ENCODE measurements at regions not wholly inside any gene's neighbourhood (a gene's known extent, or its start where the extent isn't known, plus 50 kb on each side); places are given as distances from the start of the nearest gene placed in this dataset.

DNA sequence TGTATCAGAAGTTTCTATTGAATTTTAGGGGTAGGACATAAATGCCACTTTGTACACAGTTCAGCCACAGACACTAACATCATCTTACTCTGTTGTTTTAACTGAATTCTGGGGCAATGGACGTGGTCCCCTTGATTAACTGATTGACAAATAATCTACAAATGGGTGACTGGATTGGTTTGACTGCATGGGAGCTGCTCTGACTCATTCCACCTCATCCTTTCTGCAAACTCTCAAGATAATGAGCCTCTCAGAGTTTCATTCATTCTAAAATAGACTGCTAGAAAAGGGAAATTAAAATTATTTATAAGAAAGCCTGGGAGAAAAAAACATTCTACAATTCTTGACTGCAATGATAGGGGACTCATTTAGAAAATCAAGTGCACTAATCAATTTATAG lies 570.4 kb upstream of the SEL1L start:
- FAIRE-seq = no peak
- Histone ChIP-seq H3K4me2 (no peak overlapping the region), H3K27ac (no peak overlapping the region), H3K4me1 (no peaks in the 10 kb centered on the region), H3K9me3 (no peaks in the 10 kb centered on the region), H3K4me3 (no peak overlapping the region)
- TF ChIP-seq RNF2 (IDR thresholded peaks at IDR 0.05; ENCODE audit: borderline replicate concordance, low read depth) = no peak
- TF ChIP-seq KDM1A (IDR thresholded peaks at IDR 0.05; ENCODE audit: low read depth) = no peak
- TF ChIP-seq POLR2AphosphoS2 (conservative IDR thresholded peaks at IDR 0.05; ENCODE audit: low read length) = no peak
- TF ChIP-seq HEYL (CRISPR knock-in tag; IDR thresholded peaks at IDR 0.05) = no peak
- no peak for TF ChIP-seq RCOR1 (IDR thresholded peaks at IDR 0.05; ENCODE audit: low read depth, low read length)
- TF ChIP-seq SMC3 (IDR thresholded peaks at IDR 0.05) = no peak
- no peak for TF ChIP-seq BHLHE40 (IDR thresholded peaks at IDR 0.05; ENCODE audit: low read depth, low read length)
- TF ChIP-seq CBX8 (IDR thresholded peaks at IDR 0.05) = no peak
- TF ChIP-seq TP53 (CRISPR knock-in tag; IDR thresholded peaks at IDR 0.05) = no peak
- TF ChIP-seq, protein P1, sequence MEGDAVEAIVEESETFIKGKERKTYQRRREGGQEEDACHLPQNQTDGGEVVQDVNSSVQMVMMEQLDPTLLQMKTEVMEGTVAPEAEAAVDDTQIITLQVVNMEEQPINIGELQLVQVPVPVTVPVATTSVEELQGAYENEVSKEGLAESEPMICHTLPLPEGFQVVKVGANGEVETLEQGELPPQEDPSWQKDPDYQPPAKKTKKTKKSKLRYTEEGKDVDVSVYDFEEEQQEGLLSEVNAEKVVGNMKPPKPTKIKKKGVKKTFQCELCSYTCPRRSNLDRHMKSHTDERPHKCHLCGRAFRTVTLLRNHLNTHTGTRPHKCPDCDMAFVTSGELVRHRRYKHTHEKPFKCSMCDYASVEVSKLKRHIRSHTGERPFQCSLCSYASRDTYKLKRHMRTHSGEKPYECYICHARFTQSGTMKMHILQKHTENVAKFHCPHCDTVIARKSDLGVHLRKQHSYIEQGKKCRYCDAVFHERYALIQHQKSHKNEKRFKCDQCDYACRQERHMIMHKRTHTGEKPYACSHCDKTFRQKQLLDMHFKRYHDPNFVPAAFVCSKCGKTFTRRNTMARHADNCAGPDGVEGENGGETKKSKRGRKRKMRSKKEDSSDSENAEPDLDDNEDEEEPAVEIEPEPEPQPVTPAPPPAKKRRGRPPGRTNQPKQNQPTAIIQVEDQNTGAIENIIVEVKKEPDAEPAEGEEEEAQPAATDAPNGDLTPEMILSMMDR (IDR thresholded peaks at IDR 0.05) = no peak
- TF ChIP-seq CEBPB (IDR thresholded peaks at IDR 0.05) = no peak
- no peak for TF ChIP-seq ELK1 (IDR thresholded peaks at IDR 0.05; ENCODE audit: low read depth, low read length)
- no peak for TF ChIP-seq MAFK (IDR thresholded peaks at IDR 0.05; ENCODE audit: partially characterized antibody)
- TF ChIP-seq TFCP2L1 (CRISPR knock-in tag; IDR thresholded peaks at IDR 0.05) = no peak
- TF ChIP-seq RFX5 (IDR thresholded peaks at IDR 0.05) = no peak
- TF ChIP-seq, protein P2, sequence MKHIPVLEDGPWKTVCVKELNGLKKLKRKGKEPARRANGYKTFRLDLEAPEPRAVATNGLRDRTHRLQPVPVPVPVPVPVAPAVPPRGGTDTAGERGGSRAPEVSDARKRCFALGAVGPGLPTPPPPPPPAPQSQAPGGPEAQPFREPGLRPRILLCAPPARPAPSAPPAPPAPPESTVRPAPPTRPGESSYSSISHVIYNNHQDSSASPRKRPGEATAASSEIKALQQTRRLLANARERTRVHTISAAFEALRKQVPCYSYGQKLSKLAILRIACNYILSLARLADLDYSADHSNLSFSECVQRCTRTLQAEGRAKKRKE (CRISPR knock-in tag; IDR thresholded peaks at IDR 0.05; ENCODE audit: low read depth) = no peak
- no peak for ATAC-seq
- ChIA-PET POLR2A (no interaction called here), CTCF (interaction anchor here (1.4 kb wide), 1 partner anchor 13 kb away, joined by 3 read pairs; no protein-coding TSS in a partner anchor)
- WGBS (ENCODE audit: missing lambda C conversion rate) = 0% methylated on average over 1 of the region's 1 CpG
- DNase-seq (ENCODE audit: low read depth in 1 of 2, low spot score in 1 of 2) = no peak

DNA sequence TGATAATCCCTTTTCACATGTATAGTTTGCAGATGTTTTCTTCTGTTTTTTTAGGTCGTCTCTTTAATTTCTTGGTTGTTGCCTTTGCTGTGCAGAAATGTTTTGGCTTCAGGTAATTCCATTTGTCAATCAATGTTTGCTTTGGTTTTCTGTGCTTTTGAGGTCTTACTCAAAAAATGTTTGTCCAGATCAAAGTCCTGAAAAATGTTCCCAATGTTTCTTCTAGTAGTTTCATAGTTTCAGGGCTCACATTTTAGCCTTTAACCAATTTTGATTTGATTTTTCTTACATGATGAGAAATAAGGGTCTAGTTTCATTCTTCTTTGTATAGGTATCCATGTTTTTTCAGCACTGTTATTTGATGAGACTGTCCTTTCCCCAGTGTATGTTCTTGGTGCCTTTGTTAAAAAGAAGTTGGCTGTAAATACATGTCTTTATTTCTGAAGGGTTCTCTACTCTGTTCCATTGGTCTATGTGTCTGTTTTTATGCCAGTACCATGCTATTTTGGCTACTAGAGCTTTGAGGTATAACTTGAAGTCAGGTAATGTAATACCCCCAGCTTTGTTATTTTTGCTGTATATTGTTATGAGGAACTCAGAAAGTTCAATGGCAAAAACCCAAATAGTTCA lies 578.7 kb upstream of the SEL1L start:
- Histone ChIP-seq H3K27ac (no peak overlapping the region), H3K4me3 (no peak overlapping the region), H3K4me1 (no peaks in the 10 kb centered on the region), H3K4me2 (no peak overlapping the region), H3K9me3 (no peaks in the 10 kb centered on the region; the same call in 2 of the 3 replicates)
- 0% methylated on average over 1 of the region's 1 CpG for WGBS (ENCODE audit: missing lambda C conversion rate)
- DNase-seq (ENCODE audit: low read depth in 1 of 2, low spot score in 1 of 2) (no peak), FAIRE-seq (no peak), ATAC-seq (no peak)
- no peak for TF ChIP-seq GATA3 (IDR thresholded peaks at IDR 0.05; ENCODE audit: borderline replicate concordance)
- TF ChIP-seq RFX5 (IDR thresholded peaks at IDR 0.05) = no peak
- no peak for TF ChIP-seq TP53 (CRISPR knock-in tag; IDR thresholded peaks at IDR 0.05)
- POLR2A ChIA-PET = no interaction called here
- CTCF ChIA-PET = no interaction called here

DNA sequence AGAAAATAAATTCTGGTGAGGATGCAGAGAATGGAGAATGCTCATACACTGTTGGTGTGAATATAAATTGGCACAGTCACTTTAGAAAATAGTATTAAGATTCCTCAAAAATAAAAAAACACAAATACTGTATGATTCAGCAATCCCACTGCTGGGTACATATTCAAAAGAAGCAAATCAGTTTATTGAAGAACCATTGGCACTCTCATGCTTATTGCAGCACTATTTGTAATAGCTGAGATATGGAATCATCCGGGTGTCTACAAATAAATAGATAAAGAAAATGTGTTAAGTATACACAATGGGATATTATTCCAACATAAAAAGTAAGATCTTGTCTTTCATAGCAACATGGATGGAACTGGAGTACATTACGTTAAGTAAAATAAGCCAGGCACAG lies 579.4 kb upstream of the SEL1L start:
- no peak for FAIRE-seq
- CTCF ChIA-PET = no interaction called here

More for the DNA sequence above, 579.4 kb upstream of the SEL1L start:
- no peak overlapping the region for H3K27ac ChIP-seq
- DNase-seq (ENCODE audit: low read depth in 1 of 2, low spot score in 1 of 2) (no peak), ATAC-seq (no peak)
- H3K9me3 ChIP-seq = no peaks in the 10 kb centered on the region; the same call in 2 of the 3 replicates
- TF ChIP-seq, protein P2 (CRISPR knock-in tag; IDR thresholded peaks at IDR 0.05; ENCODE audit: low read depth) = no peak
- TF ChIP-seq USF2 (IDR thresholded peaks at IDR 0.05) (no peak), SREBF2 (IDR thresholded peaks at IDR 0.05) (no peak), MAFK (IDR thresholded peaks at IDR 0.05; ENCODE audit: partially characterized antibody) (no peak), CHD4 (IDR thresholded peaks at IDR 0.05; ENCODE audit: borderline replicate concordance) (no peak), ESRRA (IDR thresholded peaks at IDR 0.05; ENCODE audit: borderline replicate concordance, low read length) (no peak), CBX2 (IDR thresholded peaks at IDR 0.05; ENCODE audit: borderline replicate concordance, low read depth) (no peak)
- TF ChIP-seq, protein P3, sequence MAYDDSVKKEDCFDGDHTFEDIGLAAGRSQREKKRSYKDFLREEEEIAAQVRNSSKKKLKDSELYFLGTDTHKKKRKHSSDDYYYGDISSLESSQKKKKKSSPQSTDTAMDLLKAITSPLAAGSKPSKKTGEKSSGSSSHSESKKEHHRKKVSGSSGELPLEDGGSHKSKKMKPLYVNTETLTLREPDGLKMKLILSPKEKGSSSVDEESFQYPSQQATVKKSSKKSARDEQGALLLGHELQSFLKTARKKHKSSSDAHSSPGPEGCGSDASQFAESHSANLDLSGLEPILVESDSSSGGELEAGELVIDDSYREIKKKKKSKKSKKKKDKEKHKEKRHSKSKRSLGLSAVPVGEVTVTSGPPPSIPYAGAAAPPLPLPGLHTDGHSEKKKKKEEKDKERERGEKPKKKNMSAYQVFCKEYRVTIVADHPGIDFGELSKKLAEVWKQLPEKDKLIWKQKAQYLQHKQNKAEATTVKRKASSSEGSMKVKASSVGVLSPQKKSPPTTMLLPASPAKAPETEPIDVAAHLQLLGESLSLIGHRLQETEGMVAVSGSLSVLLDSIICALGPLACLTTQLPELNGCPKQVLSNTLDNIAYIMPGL (CRISPR knock-in tag; IDR thresholded peaks at IDR 0.05; ENCODE audit: borderline replicate concordance) = no peak
- TF ChIP-seq, protein P1 (IDR thresholded peaks at IDR 0.05) = no peak
- WGBS (ENCODE audit: missing lambda C conversion rate) = 11% methylated on average over 2 of the region's 2 CpGs
- H3K4me3 ChIP-seq = no peak overlapping the region
- H3K4me2 ChIP-seq = no peak overlapping the region
- POLR2A ChIA-PET = no interaction called here
- no peaks in the 10 kb centered on the region for H3K4me1 ChIP-seq
